ENCODE measurements at regions not wholly inside any gene's neighbourhood (a gene's known extent, or its start where the extent isn't known, plus 50 kb on each side); places are given as distances from the start of the nearest gene placed in this dataset.
"Not testable (repeated sequence)": the region's sequence is repeated elsewhere in the genome, so short reads cannot be mapped to it uniquely, and the experiment has no call there.

DNA sequence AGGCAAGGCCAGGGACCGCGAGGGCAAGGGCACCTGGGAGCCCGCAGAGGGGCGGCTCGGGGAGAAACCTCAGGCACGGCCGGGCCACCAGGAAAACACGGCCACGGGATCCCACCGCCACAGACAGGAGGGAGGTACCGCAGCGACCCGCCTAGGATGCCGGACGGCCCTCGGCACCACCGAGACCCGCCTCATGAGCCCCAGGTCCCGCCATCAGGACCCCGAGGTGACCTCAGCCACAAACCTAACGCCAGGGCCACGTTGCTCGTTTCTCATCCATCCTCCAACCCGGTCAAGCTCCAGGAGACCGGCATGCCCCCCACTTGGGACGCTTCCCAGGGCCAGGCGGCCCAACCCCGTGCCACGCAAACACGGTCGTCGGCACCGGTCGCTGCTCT, 95.2 kb upstream of the ANKRD30BL start:
- not testable (repeated sequence) for TF ChIP-seq SIN3A (IDR thresholded peaks at IDR 0.05; ENCODE audit: borderline replicate concordance, insufficient read depth, low read depth, low read length); POLR2AphosphoS5 (IDR thresholded peaks at IDR 0.05; ENCODE audit: low read depth, low read length)
- TF ChIP-seq, protein P1, sequence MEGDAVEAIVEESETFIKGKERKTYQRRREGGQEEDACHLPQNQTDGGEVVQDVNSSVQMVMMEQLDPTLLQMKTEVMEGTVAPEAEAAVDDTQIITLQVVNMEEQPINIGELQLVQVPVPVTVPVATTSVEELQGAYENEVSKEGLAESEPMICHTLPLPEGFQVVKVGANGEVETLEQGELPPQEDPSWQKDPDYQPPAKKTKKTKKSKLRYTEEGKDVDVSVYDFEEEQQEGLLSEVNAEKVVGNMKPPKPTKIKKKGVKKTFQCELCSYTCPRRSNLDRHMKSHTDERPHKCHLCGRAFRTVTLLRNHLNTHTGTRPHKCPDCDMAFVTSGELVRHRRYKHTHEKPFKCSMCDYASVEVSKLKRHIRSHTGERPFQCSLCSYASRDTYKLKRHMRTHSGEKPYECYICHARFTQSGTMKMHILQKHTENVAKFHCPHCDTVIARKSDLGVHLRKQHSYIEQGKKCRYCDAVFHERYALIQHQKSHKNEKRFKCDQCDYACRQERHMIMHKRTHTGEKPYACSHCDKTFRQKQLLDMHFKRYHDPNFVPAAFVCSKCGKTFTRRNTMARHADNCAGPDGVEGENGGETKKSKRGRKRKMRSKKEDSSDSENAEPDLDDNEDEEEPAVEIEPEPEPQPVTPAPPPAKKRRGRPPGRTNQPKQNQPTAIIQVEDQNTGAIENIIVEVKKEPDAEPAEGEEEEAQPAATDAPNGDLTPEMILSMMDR (IDR thresholded peaks at IDR 0.05), result not testable (repeated sequence)
- TF ChIP-seq, protein P2, sequence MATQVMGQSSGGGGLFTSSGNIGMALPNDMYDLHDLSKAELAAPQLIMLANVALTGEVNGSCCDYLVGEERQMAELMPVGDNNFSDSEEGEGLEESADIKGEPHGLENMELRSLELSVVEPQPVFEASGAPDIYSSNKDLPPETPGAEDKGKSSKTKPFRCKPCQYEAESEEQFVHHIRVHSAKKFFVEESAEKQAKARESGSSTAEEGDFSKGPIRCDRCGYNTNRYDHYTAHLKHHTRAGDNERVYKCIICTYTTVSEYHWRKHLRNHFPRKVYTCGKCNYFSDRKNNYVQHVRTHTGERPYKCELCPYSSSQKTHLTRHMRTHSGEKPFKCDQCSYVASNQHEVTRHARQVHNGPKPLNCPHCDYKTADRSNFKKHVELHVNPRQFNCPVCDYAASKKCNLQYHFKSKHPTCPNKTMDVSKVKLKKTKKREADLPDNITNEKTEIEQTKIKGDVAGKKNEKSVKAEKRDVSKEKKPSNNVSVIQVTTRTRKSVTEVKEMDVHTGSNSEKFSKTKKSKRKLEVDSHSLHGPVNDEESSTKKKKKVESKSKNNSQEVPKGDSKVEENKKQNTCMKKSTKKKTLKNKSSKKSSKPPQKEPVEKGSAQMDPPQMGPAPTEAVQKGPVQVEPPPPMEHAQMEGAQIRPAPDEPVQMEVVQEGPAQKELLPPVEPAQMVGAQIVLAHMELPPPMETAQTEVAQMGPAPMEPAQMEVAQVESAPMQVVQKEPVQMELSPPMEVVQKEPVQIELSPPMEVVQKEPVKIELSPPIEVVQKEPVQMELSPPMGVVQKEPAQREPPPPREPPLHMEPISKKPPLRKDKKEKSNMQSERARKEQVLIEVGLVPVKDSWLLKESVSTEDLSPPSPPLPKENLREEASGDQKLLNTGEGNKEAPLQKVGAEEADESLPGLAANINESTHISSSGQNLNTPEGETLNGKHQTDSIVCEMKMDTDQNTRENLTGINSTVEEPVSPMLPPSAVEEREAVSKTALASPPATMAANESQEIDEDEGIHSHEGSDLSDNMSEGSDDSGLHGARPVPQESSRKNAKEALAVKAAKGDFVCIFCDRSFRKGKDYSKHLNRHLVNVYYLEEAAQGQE (IDR thresholded peaks at IDR 0.05; ENCODE audit: insufficient read depth in 1 of 2, low read depth in 2 of 2, low read length in 1 of 2), result not testable (repeated sequence)

Measured in Panc1 (cell line).